ENCODE measurements at regions not wholly inside any gene's neighbourhood (a gene's known extent, or its start where the extent isn't known, plus 50 kb on each side); places are given as distances from the start of the nearest gene placed in this dataset.

DNA sequence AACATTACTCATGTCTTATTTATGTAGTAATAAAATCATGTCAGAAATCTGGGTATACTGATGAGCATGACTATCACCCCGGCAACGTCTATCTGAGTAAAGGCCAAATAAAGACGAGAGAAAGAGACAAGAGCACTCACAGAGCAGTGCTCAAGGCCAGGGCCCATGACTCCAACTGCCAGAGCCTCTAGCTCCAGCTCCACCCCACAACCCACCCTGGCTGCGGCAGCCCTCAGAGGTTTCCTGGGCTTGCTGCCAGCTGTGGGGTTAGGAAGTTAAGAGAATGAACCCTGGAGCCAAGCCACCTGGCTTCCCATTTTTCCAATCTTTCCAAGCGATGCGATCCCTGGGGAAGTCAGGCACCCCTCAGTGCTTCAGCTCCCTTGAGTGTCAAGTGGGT is 92.0 kb upstream of the PAX1 start:
- TF ChIP-seq, protein P1, sequence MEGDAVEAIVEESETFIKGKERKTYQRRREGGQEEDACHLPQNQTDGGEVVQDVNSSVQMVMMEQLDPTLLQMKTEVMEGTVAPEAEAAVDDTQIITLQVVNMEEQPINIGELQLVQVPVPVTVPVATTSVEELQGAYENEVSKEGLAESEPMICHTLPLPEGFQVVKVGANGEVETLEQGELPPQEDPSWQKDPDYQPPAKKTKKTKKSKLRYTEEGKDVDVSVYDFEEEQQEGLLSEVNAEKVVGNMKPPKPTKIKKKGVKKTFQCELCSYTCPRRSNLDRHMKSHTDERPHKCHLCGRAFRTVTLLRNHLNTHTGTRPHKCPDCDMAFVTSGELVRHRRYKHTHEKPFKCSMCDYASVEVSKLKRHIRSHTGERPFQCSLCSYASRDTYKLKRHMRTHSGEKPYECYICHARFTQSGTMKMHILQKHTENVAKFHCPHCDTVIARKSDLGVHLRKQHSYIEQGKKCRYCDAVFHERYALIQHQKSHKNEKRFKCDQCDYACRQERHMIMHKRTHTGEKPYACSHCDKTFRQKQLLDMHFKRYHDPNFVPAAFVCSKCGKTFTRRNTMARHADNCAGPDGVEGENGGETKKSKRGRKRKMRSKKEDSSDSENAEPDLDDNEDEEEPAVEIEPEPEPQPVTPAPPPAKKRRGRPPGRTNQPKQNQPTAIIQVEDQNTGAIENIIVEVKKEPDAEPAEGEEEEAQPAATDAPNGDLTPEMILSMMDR (IDR thresholded peaks at IDR 0.05; ENCODE audit: insufficient read depth, low read depth, low read length, missing control alignments): no peak
- no peak overlapping the region for H3K4me3 ChIP-seq (ENCODE audit: low read length)
- DNase-seq (ENCODE audit: low read depth): no peak

DNA sequence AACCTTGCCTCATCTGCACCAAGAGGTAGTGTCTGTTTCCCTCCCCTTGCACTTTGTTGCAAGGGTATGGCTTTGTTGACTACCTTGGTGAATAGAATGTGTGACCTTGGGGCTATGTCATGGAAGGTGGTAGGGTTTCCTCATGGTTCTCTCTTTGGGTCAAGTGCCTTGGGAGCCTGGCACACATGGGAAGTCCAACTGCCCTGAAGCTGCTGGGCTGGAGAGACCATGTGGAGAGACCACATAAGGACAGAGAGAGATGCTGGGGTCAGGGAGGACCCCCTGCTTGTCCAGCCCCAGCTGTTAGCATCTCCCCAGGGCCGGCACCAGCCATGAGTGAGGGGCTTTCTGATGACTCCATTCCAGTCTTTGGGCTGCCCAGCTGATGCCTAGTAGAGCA is 95.5 kb upstream of the PAX1 start:
- H3K4me3 ChIP-seq (ENCODE audit: low read length): no peak overlapping the region
- TF ChIP-seq, protein P1 (IDR thresholded peaks at IDR 0.05; ENCODE audit: insufficient read depth, low read depth, low read length, missing control alignments): no peak
- no peak for DNase-seq (ENCODE audit: low read depth)

DNA sequence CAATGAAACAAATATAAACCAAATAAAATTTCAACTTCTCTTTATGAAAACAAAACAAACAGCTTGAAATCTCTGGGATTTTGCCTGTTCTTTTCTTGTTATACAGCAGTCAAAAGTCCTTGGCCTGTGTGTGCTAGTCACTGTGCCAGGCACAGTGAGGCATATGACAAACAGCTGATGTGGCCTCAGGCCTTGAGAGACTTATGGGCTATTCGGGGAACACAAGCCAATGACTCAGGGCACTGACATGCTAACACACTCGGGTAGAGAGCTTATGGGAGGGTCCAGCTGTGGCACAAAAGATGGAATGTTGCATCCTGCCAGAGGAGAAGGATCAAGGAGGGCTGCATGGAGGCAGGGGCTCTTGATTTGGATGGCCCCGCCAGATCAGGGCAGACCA is 95.4 kb upstream of the NKX2-2 start:
- peak; percentile 23 for DNase-seq (ENCODE audit: low read depth)
- H3K4me3 ChIP-seq (ENCODE audit: low read length): no peak overlapping the region
- TF ChIP-seq, protein P1 (IDR thresholded peaks at IDR 0.05; ENCODE audit: insufficient read depth, low read depth, low read length, missing control alignments): no peak

DNA sequence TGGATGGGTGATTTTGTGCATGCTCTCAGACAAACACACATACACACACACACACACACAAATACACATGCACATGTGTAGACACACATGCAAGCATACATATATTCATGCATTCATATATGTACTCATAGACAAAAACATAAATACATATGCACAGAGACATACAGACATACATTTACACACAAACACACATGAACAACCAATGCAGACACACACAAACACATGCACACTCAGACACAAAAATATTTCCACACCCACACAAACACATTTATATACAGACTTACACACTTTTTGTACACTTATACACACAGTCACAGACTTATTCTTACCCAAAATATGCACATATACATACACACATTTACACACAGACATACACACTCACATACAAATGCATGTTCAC is 94.9 kb upstream of the NKX2-2 start:
- TF ChIP-seq, protein P1 (IDR thresholded peaks at IDR 0.05; ENCODE audit: insufficient read depth, low read depth, low read length, missing control alignments): no peak
- no peak for DNase-seq (ENCODE audit: low read depth)
- no peak overlapping the region for H3K4me3 ChIP-seq (ENCODE audit: low read length)

DNA sequence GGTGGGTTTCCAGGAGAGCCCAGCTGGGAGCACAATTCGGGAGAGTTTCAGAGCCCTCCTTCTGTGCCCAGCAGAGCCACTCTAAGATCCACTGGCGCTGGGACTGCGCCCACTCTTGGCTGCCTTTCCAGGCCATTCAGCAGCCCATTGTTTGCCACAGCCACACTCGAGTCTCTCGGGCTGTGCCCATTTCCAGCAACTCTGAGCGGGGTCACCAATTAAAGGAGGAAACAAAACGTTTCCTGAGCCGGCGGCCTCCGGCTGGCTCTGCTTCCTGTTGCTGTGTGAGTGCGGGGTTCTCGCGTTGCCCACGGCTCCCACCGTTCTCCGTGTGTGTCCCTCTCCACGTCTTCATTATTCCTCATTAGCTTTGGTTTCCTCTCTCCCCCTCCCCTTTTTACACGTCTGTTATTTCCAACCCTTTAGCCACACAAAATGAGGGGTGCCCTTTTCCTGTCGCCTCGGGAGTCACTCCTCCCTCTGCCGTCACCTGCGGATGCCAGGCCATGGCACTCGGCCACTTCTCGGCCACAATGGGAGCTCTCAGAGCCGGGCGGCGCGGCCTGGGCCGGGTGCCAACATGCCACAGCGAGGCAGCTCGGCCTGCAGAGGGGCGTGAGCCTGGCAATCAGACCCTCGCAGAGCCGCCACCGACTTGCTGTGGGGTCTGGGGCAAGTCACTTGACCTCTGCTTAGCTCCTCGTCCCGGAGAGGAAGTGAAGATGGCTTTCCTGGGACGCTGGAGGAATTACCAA is 94.3 kb upstream of the NKX2-2 start:
- H3K4me3 ChIP-seq (ENCODE audit: low read length): no peak overlapping the region
- TF ChIP-seq, protein P1 (IDR thresholded peaks at IDR 0.05; ENCODE audit: insufficient read depth, low read depth, low read length, missing control alignments): no peak
- DNase-seq (ENCODE audit: low read depth): no peak

DNA sequence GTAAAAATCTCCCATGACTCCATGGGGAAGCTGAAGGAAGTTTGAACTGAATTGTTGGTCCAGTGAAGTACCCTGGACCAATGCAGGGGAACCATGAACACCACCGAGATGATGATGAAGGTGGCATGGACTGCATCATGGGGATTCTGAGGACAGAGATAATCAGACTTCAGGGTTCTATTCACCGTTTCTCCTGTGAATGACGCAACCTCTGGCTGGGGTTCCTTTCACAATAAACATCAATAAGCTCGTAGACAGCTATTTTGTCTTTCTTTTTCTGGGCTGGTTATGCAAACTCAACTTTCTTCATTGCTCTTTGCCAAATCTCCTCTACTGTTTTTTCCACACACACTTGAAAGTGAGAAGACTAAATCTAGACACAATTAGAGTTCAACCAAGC is 87.9 kb upstream of the NKX2-2 start:
- TF ChIP-seq, protein P1 (IDR thresholded peaks at IDR 0.05; ENCODE audit: insufficient read depth, low read depth, low read length, missing control alignments): no peak
- DNase-seq (ENCODE audit: low read depth): no peak
- H3K4me3 ChIP-seq (ENCODE audit: low read length): no peak overlapping the region

DNA sequence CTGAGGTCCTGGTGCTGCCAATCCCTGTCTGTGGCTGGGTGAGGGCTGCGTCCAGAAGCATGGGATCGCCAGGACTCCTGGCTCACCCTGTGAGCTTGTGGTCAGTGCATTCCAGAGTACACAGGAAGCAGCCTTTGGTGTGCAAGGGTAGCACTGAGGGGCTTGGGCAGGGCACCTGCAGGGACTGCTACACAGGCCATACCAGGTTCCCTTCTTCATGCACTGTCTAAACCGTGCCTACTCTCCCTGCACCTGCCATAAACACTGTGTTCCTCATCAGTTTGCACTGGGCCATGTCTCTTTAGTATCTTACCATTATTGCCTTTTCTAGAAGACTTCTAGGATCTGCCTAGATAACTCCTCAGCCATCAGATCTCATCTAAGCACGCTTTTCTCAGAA is 72.8 kb upstream of the NKX2-2 start:
- no peak for DNase-seq (ENCODE audit: low read depth)
- TF ChIP-seq, protein P1 (IDR thresholded peaks at IDR 0.05; ENCODE audit: insufficient read depth, low read depth, low read length, missing control alignments): no peak
- H3K4me3 ChIP-seq (ENCODE audit: low read length): no peak overlapping the region
